WTC11 (cell line): ENCODE measurements at regions not wholly inside any gene's neighbourhood (a gene's known extent, or its start where the extent isn't known, plus 50 kb on each side); places are given as distances from the start of the nearest gene placed in this dataset.

ENCODE experiments used
- ATAC-seq: fragments of 200-7000 bp; cut with Tn5 transposase; 2 replicates; pipeline ENCODE4 v1.10.0; 2021; ENCODE audit warnings: mild to moderate bottlenecking, moderate library complexity
- CTCF ChIA-PET: fragments of 300-600 bp; sonication (Branson Sonifier 250); formaldehyde crosslinking; loops from one replicate; lab custom pipeline; 2021; ENCODE audit warnings: antibody characterized with exemption; lab: Charles Lee
- POLR2A ChIA-PET: fragments of 350-600 bp; sonication (Branson Sonifier 250); formaldehyde crosslinking; loops from one replicate; lab custom pipeline; 2021; ENCODE audit warnings: antibody characterized with exemption; lab: Charles Lee
- DNase-seq: peaks from one replicate; pipeline ENCODE4 v3.0.0; 2021; ENCODE audit warnings: low spot score
- H3K27ac Mint-ChIP-seq: 2 replicates; pipeline ENCODE4 v1.8.0; 2021; ENCODE audit warnings: mixed read lengths
- H3K27me3 Mint-ChIP-seq: 2 replicates; pipeline ENCODE4 v1.8.0; 2021; ENCODE audit warnings: low read depth, mild to moderate bottlenecking, moderate library complexity, mixed read lengths
- H3K36me3 Mint-ChIP-seq: 2 replicates; pipeline ENCODE4 v1.8.0; 2021; ENCODE audit warnings: mixed read lengths
- H3K4me1 Mint-ChIP-seq: 2 replicates; pipeline ENCODE4 v1.8.0; 2022; ENCODE audit warnings: mixed read lengths
- H3K4me3 Mint-ChIP-seq: 2 replicates; pipeline ENCODE4 v1.8.0; 2021; ENCODE audit warnings: mild to moderate bottlenecking, moderate library complexity, mixed read lengths
- H3K9me3 Mint-ChIP-seq: 2 replicates; pipeline ENCODE4 v1.8.0; 2021; ENCODE audit warnings: mixed read lengths
- CREB1 ChIP-seq: sonication (generic); formaldehyde crosslinking; IDR thresholded peaks from 2 replicates; pipeline ENCODE4 v1.8.0; 2023; ENCODE audit warnings: mild to moderate bottlenecking, missing genetic modification reagents
- ETV6 ChIP-seq: sonication (generic); formaldehyde crosslinking; IDR thresholded peaks from 2 replicates; pipeline ENCODE4 v1.8.1; 2022; ENCODE audit warnings: mild to moderate bottlenecking, missing genetic modification reagents
- FOXK1 ChIP-seq: sonication (generic); formaldehyde crosslinking; IDR thresholded peaks from 2 replicates; pipeline ENCODE4 v1.8.0; 2022; ENCODE audit warnings: mild to moderate bottlenecking, moderate library complexity, missing genetic modification reagents
- GTF2I ChIP-seq: fragments of 250-450 bp; sonication (Bioruptor Pico); conservative IDR thresholded peaks from 2 replicates; pipeline ENCODE4 v1.4.0; 2021; ENCODE audit warnings: mild to moderate bottlenecking
- JAZF1 ChIP-seq: fragments of 250-450 bp; sonication (Bioruptor Pico); IDR thresholded peaks from 2 replicates; pipeline ENCODE4 v1.9.0; 2021; ENCODE audit warnings: moderate library complexity, mild to moderate bottlenecking, inconsistent platforms
- MXD4 ChIP-seq: fragments of 250-450 bp; sonication (Bioruptor Pico); IDR thresholded peaks from 2 replicates; pipeline ENCODE4 v1.8.0; 2021; ENCODE audit warnings: mild to moderate bottlenecking, moderate library complexity, borderline replicate concordance
- NFYB ChIP-seq: sonication (generic); formaldehyde crosslinking; conservative IDR thresholded peaks from 2 replicates; pipeline ENCODE4 v1.8.0; 2022; ENCODE audit warnings: low read depth, missing genetic modification reagents
- NR1H2 ChIP-seq: sonication (generic); formaldehyde crosslinking; IDR thresholded peaks from 2 replicates; pipeline ENCODE4 v1.9.0; 2021; ENCODE audit warnings: mild to moderate bottlenecking, moderate library complexity, missing genetic modification reagents
- NR3C1 ChIP-seq: sonication (generic); formaldehyde crosslinking; conservative IDR thresholded peaks from 2 replicates; pipeline ENCODE4 v1.8.1; 2023; ENCODE audit warnings: low read depth, mild to moderate bottlenecking, missing genetic modification reagents
- SOX15 ChIP-seq: fragments of 250-450 bp; sonication (Bioruptor Pico); IDR thresholded peaks from 2 replicates; pipeline ENCODE4 v1.9.0; 2021; ENCODE audit warnings: mild to moderate bottlenecking
- TCF7 ChIP-seq: sonication (generic); formaldehyde crosslinking; IDR thresholded peaks from 2 replicates; pipeline ENCODE4 v1.8.0; 2022; ENCODE audit warnings: mild to moderate bottlenecking, low read depth, missing genetic modification reagents, moderate library complexity
- ZNF396 ChIP-seq: fragments of 250-450 bp; sonication (Bioruptor Pico); IDR thresholded peaks from 2 replicates; pipeline ENCODE4 v1.8.0; 2021; ENCODE audit warnings: mild to moderate bottlenecking, moderate library complexity, borderline replicate concordance
- ZNF416 ChIP-seq: fragments of 250-450 bp; sonication (Bioruptor Pico); IDR thresholded peaks from 2 replicates; pipeline ENCODE4 v1.9.0; 2021; ENCODE audit warnings: mild to moderate bottlenecking, inconsistent platforms
- TF ChIP-seq, protein P1 (sequence below): fragments of 250-450 bp; sonication (Bioruptor Pico); IDR thresholded peaks from 2 replicates; pipeline ENCODE4 v2.1.2; 2022; ENCODE audit warnings: mild to moderate bottlenecking, moderate library complexity
- TF ChIP-seq, protein P2 (sequence below): sonication (generic); formaldehyde crosslinking; IDR thresholded peaks from 2 replicates; pipeline ENCODE4 v1.8.0; 2023; ENCODE audit warnings: missing genetic modification reagents
- TF ChIP-seq, protein P3 (sequence below): sonication (generic); formaldehyde crosslinking; IDR thresholded peaks from 2 replicates; pipeline ENCODE4 v1.8.1; 2023; ENCODE audit warnings: mild to moderate bottlenecking, missing genetic modification reagents
- TF ChIP-seq, protein P4 (sequence below): sonication (generic); formaldehyde crosslinking; IDR thresholded peaks from 2 replicates; pipeline ENCODE4 v1.8.0; 2023; ENCODE audit warnings: mild to moderate bottlenecking, missing genetic modification reagents
- TF ChIP-seq, protein P5 (sequence below): fragments of 250-450 bp; sonication (Bioruptor Pico); IDR thresholded peaks from 2 replicates; pipeline ENCODE4 v1.9.0; 2021; ENCODE audit warnings: mild to moderate bottlenecking
- TF ChIP-seq, protein P6 (sequence below): sonication (generic); formaldehyde crosslinking; IDR thresholded peaks from 2 replicates; pipeline ENCODE4 v1.8.1; 2022; ENCODE audit warnings: mild to moderate bottlenecking, missing genetic modification reagents, moderate library complexity, borderline replicate concordance

DNA sequence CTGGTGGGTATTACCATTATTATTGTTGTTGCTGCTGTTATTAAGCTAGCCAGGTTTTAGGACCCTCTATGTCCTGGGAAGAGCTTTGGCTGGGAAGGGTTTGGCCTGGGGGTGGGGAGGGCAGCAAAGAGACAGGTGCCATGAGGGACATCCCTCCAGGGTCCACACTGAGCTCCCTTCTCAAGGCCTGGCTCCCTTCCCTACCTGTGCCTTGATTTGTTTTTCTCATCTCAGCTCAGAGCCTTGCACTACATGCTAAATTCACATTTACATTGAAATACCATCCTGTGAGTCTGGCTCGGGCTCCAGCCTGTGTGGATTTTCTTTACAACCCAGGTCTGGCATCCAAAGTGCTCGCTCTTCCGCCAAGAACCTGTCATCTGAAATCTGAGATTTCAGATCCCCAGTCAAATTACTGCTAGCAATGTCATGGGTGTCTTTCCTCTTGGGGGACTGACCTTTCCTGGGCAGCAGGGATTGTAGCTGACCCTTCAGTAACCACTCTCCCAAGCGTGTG, 536.3 kb downstream of the PTPRU start:
- Mint-ChIP-seq H3K4me3 (no peak overlapping the region), H3K9me3 (peaks cover 20% of the 10 kb centered on the region), H3K4me1 (no peaks in the 10 kb centered on the region), H3K36me3 (peaks cover 2% of the 10 kb centered on the region; the same call in 1 of the 2 replicates), H3K27ac (no peak overlapping the region), H3K27me3 (no peaks in the 10 kb centered on the region)
- CTCF ChIA-PET, result interaction anchor here (1.0 to 1.9 kb wide), 2 partner anchors 20 to 315 kb away, joined by 3 to 7 read pairs; no protein-coding TSS in a partner anchor
- no peak for TF ChIP-seq FOXK1 (CRISPR knock-in tag)
- no peak for TF ChIP-seq CREB1 (CRISPR knock-in tag)
- TF ChIP-seq, protein P1, sequence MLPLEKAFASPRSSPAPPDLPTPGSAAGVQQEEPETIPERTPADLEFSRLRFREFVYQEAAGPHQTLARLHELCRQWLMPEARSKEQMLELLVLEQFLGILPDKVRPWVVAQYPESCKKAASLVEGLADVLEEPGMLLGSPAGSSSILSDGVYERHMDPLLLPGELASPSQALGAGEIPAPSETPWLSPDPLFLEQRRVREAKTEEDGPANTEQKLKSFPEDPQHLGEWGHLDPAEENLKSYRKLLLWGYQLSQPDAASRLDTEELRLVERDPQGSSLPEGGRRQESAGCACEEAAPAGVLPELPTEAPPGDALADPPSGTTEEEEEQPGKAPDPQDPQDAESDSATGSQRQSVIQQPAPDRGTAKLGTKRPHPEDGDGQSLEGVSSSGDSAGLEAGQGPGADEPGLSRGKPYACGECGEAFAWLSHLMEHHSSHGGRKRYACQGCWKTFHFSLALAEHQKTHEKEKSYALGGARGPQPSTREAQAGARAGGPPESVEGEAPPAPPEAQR, result no peak
- no peak for TF ChIP-seq NR1H2 (CRISPR knock-in tag)
- TF ChIP-seq, protein P2, sequence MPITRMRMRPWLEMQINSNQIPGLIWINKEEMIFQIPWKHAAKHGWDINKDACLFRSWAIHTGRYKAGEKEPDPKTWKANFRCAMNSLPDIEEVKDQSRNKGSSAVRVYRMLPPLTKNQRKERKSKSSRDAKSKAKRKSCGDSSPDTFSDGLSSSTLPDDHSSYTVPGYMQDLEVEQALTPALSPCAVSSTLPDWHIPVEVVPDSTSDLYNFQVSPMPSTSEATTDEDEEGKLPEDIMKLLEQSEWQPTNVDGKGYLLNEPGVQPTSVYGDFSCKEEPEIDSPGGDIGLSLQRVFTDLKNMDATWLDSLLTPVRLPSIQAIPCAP, result no peak
- TF ChIP-seq ETV6 (CRISPR knock-in tag), result no peak
- TF ChIP-seq, protein P3, sequence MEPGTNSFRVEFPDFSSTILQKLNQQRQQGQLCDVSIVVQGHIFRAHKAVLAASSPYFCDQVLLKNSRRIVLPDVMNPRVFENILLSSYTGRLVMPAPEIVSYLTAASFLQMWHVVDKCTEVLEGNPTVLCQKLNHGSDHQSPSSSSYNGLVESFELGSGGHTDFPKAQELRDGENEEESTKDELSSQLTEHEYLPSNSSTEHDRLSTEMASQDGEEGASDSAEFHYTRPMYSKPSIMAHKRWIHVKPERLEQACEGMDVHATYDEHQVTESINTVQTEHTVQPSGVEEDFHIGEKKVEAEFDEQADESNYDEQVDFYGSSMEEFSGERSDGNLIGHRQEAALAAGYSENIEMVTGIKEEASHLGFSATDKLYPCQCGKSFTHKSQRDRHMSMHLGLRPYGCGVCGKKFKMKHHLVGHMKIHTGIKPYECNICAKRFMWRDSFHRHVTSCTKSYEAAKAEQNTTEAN, result no peak
- TF ChIP-seq MXD4 (CRISPR knock-in tag), result no peak
- TF ChIP-seq NFYB (CRISPR knock-in tag), result no peak
- TF ChIP-seq GTF2I (CRISPR knock-in tag), result no peak
- TF ChIP-seq, protein P4, sequence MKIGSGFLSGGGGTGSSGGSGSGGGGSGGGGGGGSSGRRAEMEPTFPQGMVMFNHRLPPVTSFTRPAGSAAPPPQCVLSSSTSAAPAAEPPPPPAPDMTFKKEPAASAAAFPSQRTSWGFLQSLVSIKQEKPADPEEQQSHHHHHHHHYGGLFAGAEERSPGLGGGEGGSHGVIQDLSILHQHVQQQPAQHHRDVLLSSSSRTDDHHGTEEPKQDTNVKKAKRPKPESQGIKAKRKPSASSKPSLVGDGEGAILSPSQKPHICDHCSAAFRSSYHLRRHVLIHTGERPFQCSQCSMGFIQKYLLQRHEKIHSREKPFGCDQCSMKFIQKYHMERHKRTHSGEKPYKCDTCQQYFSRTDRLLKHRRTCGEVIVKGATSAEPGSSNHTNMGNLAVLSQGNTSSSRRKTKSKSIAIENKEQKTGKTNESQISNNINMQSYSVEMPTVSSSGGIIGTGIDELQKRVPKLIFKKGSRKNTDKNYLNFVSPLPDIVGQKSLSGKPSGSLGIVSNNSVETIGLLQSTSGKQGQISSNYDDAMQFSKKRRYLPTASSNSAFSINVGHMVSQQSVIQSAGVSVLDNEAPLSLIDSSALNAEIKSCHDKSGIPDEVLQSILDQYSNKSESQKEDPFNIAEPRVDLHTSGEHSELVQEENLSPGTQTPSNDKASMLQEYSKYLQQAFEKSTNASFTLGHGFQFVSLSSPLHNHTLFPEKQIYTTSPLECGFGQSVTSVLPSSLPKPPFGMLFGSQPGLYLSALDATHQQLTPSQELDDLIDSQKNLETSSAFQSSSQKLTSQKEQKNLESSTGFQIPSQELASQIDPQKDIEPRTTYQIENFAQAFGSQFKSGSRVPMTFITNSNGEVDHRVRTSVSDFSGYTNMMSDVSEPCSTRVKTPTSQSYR (CRISPR knock-in tag), result no peak
- no peak for TF ChIP-seq NR3C1 (CRISPR knock-in tag)
- TF ChIP-seq, protein P5, sequence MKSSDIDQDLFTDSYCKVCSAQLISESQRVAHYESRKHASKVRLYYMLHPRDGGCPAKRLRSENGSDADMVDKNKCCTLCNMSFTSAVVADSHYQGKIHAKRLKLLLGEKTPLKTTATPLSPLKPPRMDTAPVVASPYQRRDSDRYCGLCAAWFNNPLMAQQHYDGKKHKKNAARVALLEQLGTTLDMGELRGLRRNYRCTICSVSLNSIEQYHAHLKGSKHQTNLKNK (CRISPR knock-in tag), result no peak
- no peak for TF ChIP-seq TCF7 (CRISPR knock-in tag)
- no peak for TF ChIP-seq SOX15 (CRISPR knock-in tag)
- no peak for TF ChIP-seq ZNF396 (CRISPR knock-in tag)
- no peak for TF ChIP-seq JAZF1
- no peak for TF ChIP-seq ZNF416
- TF ChIP-seq, protein P6, sequence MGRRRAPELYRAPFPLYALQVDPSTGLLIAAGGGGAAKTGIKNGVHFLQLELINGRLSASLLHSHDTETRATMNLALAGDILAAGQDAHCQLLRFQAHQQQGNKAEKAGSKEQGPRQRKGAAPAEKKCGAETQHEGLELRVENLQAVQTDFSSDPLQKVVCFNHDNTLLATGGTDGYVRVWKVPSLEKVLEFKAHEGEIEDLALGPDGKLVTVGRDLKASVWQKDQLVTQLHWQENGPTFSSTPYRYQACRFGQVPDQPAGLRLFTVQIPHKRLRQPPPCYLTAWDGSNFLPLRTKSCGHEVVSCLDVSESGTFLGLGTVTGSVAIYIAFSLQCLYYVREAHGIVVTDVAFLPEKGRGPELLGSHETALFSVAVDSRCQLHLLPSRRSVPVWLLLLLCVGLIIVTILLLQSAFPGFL, result no peak
- no peak for ATAC-seq
- POLR2A ChIA-PET, result no interaction called here
- DNase-seq, result no peak
